H1 (cell line): ENCODE measurements at regions not wholly inside any gene's neighbourhood (a gene's known extent, or its start where the extent isn't known, plus 50 kb on each side); places are given as distances from the start of the nearest gene placed in this dataset.

ENCODE experiments used
- ASH2L ChIP-seq: fragments of 200-600, 300-600 bp; sonication (generic); IDR thresholded peaks from one replicate; pipeline ENCODE4 v1.7.1; 2017; ENCODE audit warnings: low read length
- RNF2 ChIP-seq: fragments of 200-900, 300-1000 bp; sonication (generic); IDR thresholded peaks from 2 replicates; pipeline ENCODE4 v1.7.1; 2016; ENCODE audit warnings: borderline replicate concordance, low read depth, mild to moderate bottlenecking, antibody characterized with exemption, low read length; ENCODE audit not compliant: poor library complexity, severe bottlenecking; ENCODE audit errors: missing control alignments

- TF ChIP-seq ASH2L (no peak), RNF2 (no peak)
- TF ChIP-seq, all 59 proteins: peak for 0
Observed at GRCh38 chr14:42862114-42862513, 1255.4 kb downstream of the LRFN5 start (continued).
